ENCODE measurements at regions not wholly inside any gene's neighbourhood (a gene's known extent, or its start where the extent isn't known, plus 50 kb on each side); places are given as distances from the start of the nearest gene placed in this dataset.
A peak's percentile ranks its signal among the peaks of the same experiment; 100 is the strongest.

GRCh38 chr10:118957966-118958365, 71.5 kb upstream of the NANOS1 start:
- no peak overlapping the region for H2BK12ac ChIP-seq (ENCODE audit: low read depth, low read length)
- H3K9me3 ChIP-seq (ENCODE audit: insufficient read depth in 2 of 2, low read depth in 1 of 2, low read length in 1 of 2): no peaks in the 10 kb centered on the region
- H2BK20ac ChIP-seq (ENCODE audit: low read length): no peak overlapping the region
- no peaks in the 10 kb centered on the region for H3K27me3 ChIP-seq (replicated peaks in 1 of 4; ENCODE audit: control insufficient read depth in 3 of 4, extremely low read depth in 1 of 4, insufficient read depth in 3 of 4, low read length in 3 of 4)
- H4K91ac ChIP-seq (replicated peaks; ENCODE audit: insufficient read length, low read length): no peak overlapping the region
- H3K23me2 ChIP-seq (ENCODE audit: low read depth, low read length): no peaks in the 10 kb centered on the region
- H3K23ac ChIP-seq (ENCODE audit: insufficient read length): no peak overlapping the region
- H4K5ac ChIP-seq (ENCODE audit: insufficient read length, low read depth, low read length): no peak overlapping the region
- FAIRE-seq: no peak
- H3K14ac ChIP-seq (ENCODE audit: insufficient read length): no peak overlapping the region
- H2BK120ac ChIP-seq (replicated peaks; ENCODE audit: low read depth, low read length): no peak overlapping the region
- no peaks in the 10 kb centered on the region for H3K79me2 ChIP-seq (ENCODE audit: control insufficient read depth in 1 of 2, insufficient read depth in 2 of 2, low read length in 2 of 2)
- no peaks in the 10 kb centered on the region for H3K36me3 ChIP-seq (ENCODE audit: control insufficient read depth in 2 of 4, insufficient read depth in 4 of 4, low read length in 3 of 4)
- no peak overlapping the region for H3K4me3 ChIP-seq (ENCODE audit: extremely low read depth in 1 of 4, insufficient read depth in 2 of 4, low read depth in 3 of 4, low read length in 4 of 4)
- no peak overlapping the region for H4K8ac ChIP-seq (ENCODE audit: extremely low read depth, insufficient read depth, low read length)
- no peak overlapping the region for H3K18ac ChIP-seq (ENCODE audit: extremely low read depth, low read length)
- no peak overlapping the region for H3K27ac ChIP-seq (ENCODE audit: low read depth, low read length)
- H2BK5ac ChIP-seq (ENCODE audit: low read depth, low read length): no peak overlapping the region
- 85% methylated on average over 12 of the region's 12 CpGs; no CpG with 5 or more reads in 1 of the 2 experiments for WGBS, 2 experiments (ENCODE audit: extremely low coverage in 1 of 2, insufficient coverage in 1 of 2, insufficient read length in 1 of 2, insufficient replicate concordance in 2 of 2, low coverage in 1 of 2, low lambda C conversion rate in 2 of 2, missing lambda C conversion rate in 1 of 2)
- H3K4ac ChIP-seq (replicated peaks; ENCODE audit: insufficient read length, low read depth, low read length): no peak overlapping the region
- H4K20me1 ChIP-seq (replicated peaks in 1 of 2; ENCODE audit: control insufficient read depth in 1 of 2, insufficient read depth in 2 of 2, low read length in 2 of 2): peaks cover 0 to 2% of the 10 kb centered on the region in 2 experiments
- H2AK5ac ChIP-seq (ENCODE audit: low read depth, low read length): no peak overlapping the region
- H3K4me1 ChIP-seq (replicated peaks in 1 of 4; ENCODE audit: control insufficient read depth in 3 of 4, insufficient read depth in 4 of 4, low read length in 3 of 4): no peaks in the 10 kb centered on the region; a peak in 1 of 7 replicates
- no peak overlapping the region for H3K4me2 ChIP-seq (ENCODE audit: insufficient read depth in 1 of 2, low read depth in 2 of 2, low read length in 2 of 2)
- no peak overlapping the region for H3K56ac ChIP-seq (replicated peaks; ENCODE audit: insufficient read length, low read depth, low read length)
- ChIA-PET POLR2A (ENCODE audit: partially characterized antibody) (interaction anchor here (0.5 kb wide), 1 partner anchor 120 kb away, joined by 3 read pairs; no protein-coding TSS in a partner anchor), CTCF (ENCODE audit: partially characterized antibody) (no interaction called here)
- DNase-seq (ENCODE audit: low read depth in 1 of 2, low spot score in 2 of 2): peak in 1 of 2 experiments; percentile 26
- no peak overlapping the region for H2AFZ ChIP-seq (ENCODE audit: low read length)
- no peak overlapping the region for H3K9ac ChIP-seq (replicated peaks in 1 of 4; ENCODE audit: extremely low read depth in 1 of 4, low read depth in 3 of 4, low read length in 3 of 4)
- no peak overlapping the region for H2BK15ac ChIP-seq (ENCODE audit: low read length)
- H3K79me1 ChIP-seq (ENCODE audit: low read depth, low read length): no peaks in the 10 kb centered on the region
- TF ChIP-seq YY1 (IDR thresholded peaks at IDR 0.05; ENCODE audit: low read depth, low read length) (no peak), SIN3A (conservative IDR thresholded peaks at IDR 0.05 in 1 of 2, IDR thresholded peaks at IDR 0.05 in 1 of 2; ENCODE audit: low read depth in 1 of 2, low read length in 2 of 2) (no peak), HDAC6 (IDR thresholded peaks at IDR 0.05; ENCODE audit: low read depth, low read length) (no peak), SUZ12 (IDR thresholded peaks at IDR 0.05; ENCODE audit: low read length) (no peak), SRF (IDR thresholded peaks at IDR 0.05; ENCODE audit: low read depth, low read length) (no peak), KDM5A (IDR thresholded peaks at IDR 0.05; ENCODE audit: low read length) (no peak), SAP30 (IDR thresholded peaks at IDR 0.05; ENCODE audit: insufficient read depth, insufficient replicate concordance, low read length) (no peak), ZNF274 (IDR thresholded peaks at IDR 0.05; ENCODE audit: borderline replicate concordance, extremely low read depth, low read length) (no peak)
- TF ChIP-seq, protein P1, sequence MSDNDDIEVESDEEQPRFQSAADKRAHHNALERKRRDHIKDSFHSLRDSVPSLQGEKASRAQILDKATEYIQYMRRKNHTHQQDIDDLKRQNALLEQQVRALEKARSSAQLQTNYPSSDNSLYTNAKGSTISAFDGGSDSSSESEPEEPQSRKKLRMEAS (IDR thresholded peaks at IDR 0.05): no peak

All from H1 (cell line).